ACC112 (cell line): ENCODE measurements at regions not wholly inside any gene's neighbourhood (a gene's known extent, or its start where the extent isn't known, plus 50 kb on each side); places are given as distances from the start of the nearest gene placed in this dataset.
"Not testable (repeated sequence)": the region's sequence is repeated elsewhere in the genome, so short reads cannot be mapped to it uniquely, and the experiment has no call there.

Experiments used
- H2AFZ ChIP-seq: fragments of 200-600 bp; sonication (generic); one replicate; pipeline ENCODE4 v1.6.0; 2017; ENCODE audit warnings: antibody characterized with exemption, low read length; ENCODE audit not compliant: unreplicated experiment
- H3K27ac ChIP-seq: fragments of 200-600 bp; sonication (generic); 2 replicates; pipeline ENCODE4 v1.5.1; 2014; ENCODE audit warnings: low read depth, mild to moderate bottlenecking, antibody characterized with exemption, low read length, moderate library complexity
- H3K27me3 ChIP-seq: fragments of 200-600 bp; sonication (generic); 2 replicates; pipeline ENCODE4 v1.6.1; 2014; ENCODE audit warnings: mild to moderate bottlenecking, antibody characterized with exemption, low read length, moderate library complexity, mixed read lengths; ENCODE audit not compliant: insufficient read depth
- H3K36me3 ChIP-seq: fragments of 200-600 bp; sonication (generic); 2 replicates; pipeline ENCODE4 v1.6.1; 2016; ENCODE audit warnings: mild to moderate bottlenecking, antibody characterized with exemption, low read length, moderate library complexity, mixed read lengths; ENCODE audit not compliant: insufficient read depth
- H3K4me1 ChIP-seq: fragments of 200-600 bp; sonication (generic); one replicate; pipeline ENCODE4 v1.6.1; 2016; ENCODE audit warnings: low read length, mixed read lengths; ENCODE audit not compliant: insufficient read depth, unreplicated experiment, control insufficient read depth
- H3K4me3 ChIP-seq: fragments of 200-600 bp; sonication (generic); 2 replicates; pipeline ENCODE4 v1.5.1; 2014; ENCODE audit warnings: mild to moderate bottlenecking, low read depth, low read length
- H3K79me2 ChIP-seq: fragments of 200-600 bp; sonication (generic); one replicate; pipeline ENCODE4 v1.6.0; 2016; ENCODE audit warnings: low read length; ENCODE audit not compliant: control insufficient read depth, unreplicated experiment, insufficient read depth

DNA sequence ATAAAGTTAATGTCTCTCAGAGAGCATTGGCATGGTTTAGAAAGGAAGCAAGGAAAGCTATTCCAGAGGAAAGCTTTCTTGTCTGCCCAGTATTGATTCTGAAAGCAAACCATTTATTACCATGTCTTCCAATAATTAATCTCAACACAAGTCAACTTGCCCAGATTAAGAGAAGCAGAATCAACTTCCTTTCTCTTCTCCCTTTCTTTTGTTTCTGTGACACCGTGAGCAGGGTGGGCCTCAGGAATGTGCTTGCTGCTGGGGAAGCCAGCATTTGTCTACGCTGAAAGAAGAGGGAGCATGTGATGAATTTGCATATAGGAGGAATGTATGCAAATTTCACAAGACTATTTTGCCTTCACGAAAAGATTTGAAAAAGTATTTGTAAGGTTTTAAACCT, 368.6 kb upstream of the ROPN1 start:
- H3K27ac ChIP-seq, result no peak overlapping the region
- H3K79me2 ChIP-seq, result no peaks in the 10 kb centered on the region
- H3K36me3 ChIP-seq, result no peaks in the 10 kb centered on the region
- no peak overlapping the region for H3K4me3 ChIP-seq
- no peak overlapping the region for H2AFZ ChIP-seq
- peaks cover 14% of the 10 kb centered on the region for H3K4me1 ChIP-seq
- H3K27me3 ChIP-seq, result peaks cover 47% of the 10 kb centered on the region

GRCh38 chr3:124361566-124361965, 368.7 kb upstream of the UMPS start:
- H3K27ac ChIP-seq, result no peak overlapping the region
- H3K79me2 ChIP-seq, result no peaks in the 10 kb centered on the region

GRCh38 chr3:124362455-124362854, 367.8 kb upstream of the UMPS start:
- no peak overlapping the region for H2AFZ ChIP-seq
- no peak overlapping the region for H3K27ac ChIP-seq
- H3K27me3 ChIP-seq, result peaks cover 38% of the 10 kb centered on the region
- H3K4me3 ChIP-seq, result no peak overlapping the region
- H3K4me1 ChIP-seq, result peaks cover 14% of the 10 kb centered on the region
- no peaks in the 10 kb centered on the region for H3K36me3 ChIP-seq
- no peaks in the 10 kb centered on the region for H3K79me2 ChIP-seq

More at GRCh38 chr3:124361566-124361965, 368.7 kb upstream of the UMPS start:
- peaks cover 45% of the 10 kb centered on the region for H3K27me3 ChIP-seq
- H3K4me1 ChIP-seq, result peaks cover 14% of the 10 kb centered on the region
- H2AFZ ChIP-seq, result no peak overlapping the region
- H3K4me3 ChIP-seq, result no peak overlapping the region
- H3K36me3 ChIP-seq, result no peaks in the 10 kb centered on the region

GRCh38 chr3:124363476-124363875, 366.8 kb upstream of the UMPS start:
- Histone ChIP-seq H3K4me1 (peaks cover 14% of the 10 kb centered on the region), H3K79me2 (no peaks in the 10 kb centered on the region), H2AFZ (no peak overlapping the region), H3K27ac (peak overlapping the region; percentile 10; the same call in 1 of the 2 replicates), H3K27me3 (peaks cover 28% of the 10 kb centered on the region), H3K36me3 (no peaks in the 10 kb centered on the region), H3K4me3 (no peak overlapping the region)

- H3K27ac ChIP-seq, result no peak overlapping the region
- H3K27me3 ChIP-seq, result peaks cover 19% of the 10 kb centered on the region
- no peak overlapping the region for H3K4me3 ChIP-seq
- H2AFZ ChIP-seq, result no peak overlapping the region
- no peaks in the 10 kb centered on the region for H3K79me2 ChIP-seq
- H3K36me3 ChIP-seq, result no peaks in the 10 kb centered on the region
- H3K4me1 ChIP-seq, result peaks cover 14% of the 10 kb centered on the region
Observed at GRCh38 chr3:124364317-124365020, 365.8 kb upstream of the UMPS start.

DNA sequence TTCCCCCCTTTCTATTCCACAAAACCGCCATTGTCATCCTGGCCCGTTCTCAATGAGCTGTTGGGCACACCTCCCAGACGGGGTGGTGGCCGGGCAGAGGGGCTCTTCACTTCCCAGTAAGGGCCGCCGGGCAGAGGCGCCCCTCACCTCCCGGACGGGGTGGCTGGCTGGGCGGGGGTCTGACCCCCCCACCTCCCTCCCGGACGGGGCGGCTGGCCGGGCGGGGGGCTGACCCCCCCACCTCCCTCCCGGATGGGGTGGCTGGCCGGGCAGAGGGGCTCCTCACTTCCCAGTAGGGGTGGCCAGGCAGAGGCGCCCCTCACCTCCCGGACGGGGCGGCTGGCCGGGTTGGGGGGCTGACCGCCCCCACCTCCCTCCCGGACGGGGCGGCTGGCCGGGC, 363.6 kb upstream of the UMPS start:
- not testable (repeated sequence) for H3K79me2 ChIP-seq, H3K36me3 ChIP-seq, H3K4me3 ChIP-seq, H2AFZ ChIP-seq, H3K27ac ChIP-seq
- Histone ChIP-seq H3K27me3 (peaks cover 13% of the 10 kb centered on the region), H3K4me1 (peaks cover 14% of the 10 kb centered on the region)

GRCh38 chr3:124372775-124373174, 357.5 kb upstream of the UMPS start:
- no peaks in the 10 kb centered on the region for H3K36me3 ChIP-seq
- H2AFZ ChIP-seq, result no peak overlapping the region
- H3K4me3 ChIP-seq, result no peak overlapping the region
- H3K4me1 ChIP-seq, result no peaks in the 10 kb centered on the region
- H3K79me2 ChIP-seq, result no peaks in the 10 kb centered on the region
- peaks cover 56% of the 10 kb centered on the region for H3K27me3 ChIP-seq
- no peak overlapping the region for H3K27ac ChIP-seq

GRCh38 chr3:124373524-124373923, 356.7 kb upstream of the UMPS start:
- Histone ChIP-seq H3K4me1 (no peaks in the 10 kb centered on the region), H2AFZ (no peak overlapping the region), H3K79me2 (no peaks in the 10 kb centered on the region)

DNA sequence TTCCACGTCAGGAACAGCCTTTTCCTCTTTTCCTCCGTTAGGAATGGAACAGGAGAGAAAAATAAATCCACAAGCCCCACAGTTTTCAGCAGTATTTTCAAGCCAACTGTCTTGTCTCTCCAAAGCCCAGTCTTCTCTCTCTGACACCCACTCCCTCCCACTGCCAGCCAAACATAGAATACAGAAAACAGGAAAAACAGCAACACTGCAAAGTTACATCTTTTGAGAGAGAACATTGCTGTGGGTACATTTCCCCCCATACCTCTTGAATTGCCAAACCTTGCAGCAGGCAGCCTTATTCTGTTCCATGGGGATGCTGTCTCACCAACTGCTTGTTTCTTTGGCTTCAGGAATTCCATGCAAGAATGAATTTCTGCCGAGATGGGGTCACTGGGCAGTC, 355.7 kb upstream of the UMPS start:
- Histone ChIP-seq H3K27me3 (peaks cover 66% of the 10 kb centered on the region), H2AFZ (no peak overlapping the region), H3K4me3 (no peak overlapping the region), H3K4me1 (no peaks in the 10 kb centered on the region), H3K36me3 (no peaks in the 10 kb centered on the region), H3K79me2 (no peaks in the 10 kb centered on the region), H3K27ac (no peak overlapping the region)

More at GRCh38 chr3:124373524-124373923, 356.7 kb upstream of the UMPS start:
- no peak overlapping the region for H3K27ac ChIP-seq
- H3K4me3 ChIP-seq, result no peak overlapping the region
- H3K36me3 ChIP-seq, result no peaks in the 10 kb centered on the region
- H3K27me3 ChIP-seq, result peaks cover 59% of the 10 kb centered on the region

- no peak overlapping the region for H2AFZ ChIP-seq
- no peaks in the 10 kb centered on the region for H3K79me2 ChIP-seq
- peaks cover 80% of the 10 kb centered on the region for H3K27me3 ChIP-seq
- H3K4me1 ChIP-seq, result no peaks in the 10 kb centered on the region
- H3K36me3 ChIP-seq, result no peaks in the 10 kb centered on the region
- H3K4me3 ChIP-seq, result no peak overlapping the region
- H3K27ac ChIP-seq, result no peak overlapping the region
Observed at GRCh38 chr3:124381575-124382333, 348.5 kb upstream of the UMPS start.

GRCh38 chr3:124383051-124383450, 347.2 kb upstream of the UMPS start:
- Histone ChIP-seq H3K27me3 (peaks cover 86% of the 10 kb centered on the region), H3K36me3 (no peaks in the 10 kb centered on the region), H3K4me1 (no peaks in the 10 kb centered on the region), H3K4me3 (no peak overlapping the region), H3K79me2 (no peaks in the 10 kb centered on the region), H2AFZ (no peak overlapping the region), H3K27ac (no peak overlapping the region)
